HT-29 (cell line): ENCODE measurements at regions not wholly inside any gene's neighbourhood (a gene's known extent, or its start where the extent isn't known, plus 50 kb on each side); places are given as distances from the start of the nearest gene placed in this dataset.
"Not testable (repeated sequence)": the region's sequence is repeated elsewhere in the genome, so short reads cannot be mapped to it uniquely, and the experiment has no call there.

Source experiments
- DNase-seq: peaks from one replicate; pipeline ENCODE4 v3.0.0-alpha.2; 2015; ENCODE audit warnings: low spot score

- not testable (repeated sequence) for DNase-seq
Observed at GRCh38 chr2:87406406-87407175, 341.3 kb upstream of the PLGLB2 start.

GRCh38 chr2:87409601-87410000 lies 338.3 kb upstream of the PLGLB2 start:
- not testable (repeated sequence) for DNase-seq

- not testable (repeated sequence) for DNase-seq
Observed at GRCh38 chr2:87410371-87410770, 337.5 kb upstream of the PLGLB2 start.

- DNase-seq: not testable (repeated sequence)
Observed at GRCh38 chr2:87412036-87412820, 335.7 kb upstream of the PLGLB2 start.

- DNase-seq: not testable (repeated sequence)
Observed at GRCh38 chr2:87414331-87414730, 333.6 kb upstream of the PLGLB2 start.

- DNase-seq: not testable (repeated sequence)
Observed at GRCh38 chr2:87414795-87415570, 332.9 kb upstream of the PLGLB2 start.

- DNase-seq: not testable (repeated sequence)
Observed at GRCh38 chr2:87415586-87416265, 332.2 kb upstream of the PLGLB2 start.

- DNase-seq: not testable (repeated sequence)
Observed at GRCh38 chr2:87416266-87416592, 331.7 kb upstream of the PLGLB2 start.

GRCh38 chr2:87417147-87417546 lies 330.7 kb upstream of the PLGLB2 start:
- not testable (repeated sequence) for DNase-seq

GRCh38 chr2:87417742-87418567 lies 329.9 kb upstream of the PLGLB2 start:
- not testable (repeated sequence) for DNase-seq

GRCh38 chr2:87418823-87419822 lies 328.8 kb upstream of the PLGLB2 start:
- DNase-seq: not testable (repeated sequence)

GRCh38 chr2:87419980-87420379 lies 327.9 kb upstream of the PLGLB2 start:
- DNase-seq: not testable (repeated sequence)

- DNase-seq: not testable (repeated sequence)
Observed at GRCh38 chr2:87420954-87421353, 326.9 kb upstream of the PLGLB2 start.

GRCh38 chr2:87423796-87424762 lies 323.8 kb upstream of the PLGLB2 start:
- DNase-seq: not testable (repeated sequence)

- not testable (repeated sequence) for DNase-seq
Observed at GRCh38 chr2:87424763-87425154, 323.1 kb upstream of the PLGLB2 start.

GRCh38 chr2:87425191-87425590 lies 322.7 kb upstream of the PLGLB2 start:
- not testable (repeated sequence) for DNase-seq

- not testable (repeated sequence) for DNase-seq
Observed at GRCh38 chr2:87425717-87426116, 322.2 kb upstream of the PLGLB2 start.
